Chondrocyte (in vitro differentiated cells): ENCODE measurements at regions not wholly inside any gene's neighbourhood (a gene's known extent, or its start where the extent isn't known, plus 50 kb on each side); places are given as distances from the start of the nearest gene placed in this dataset.

ENCODE experiments used
- DNase-seq: peaks from one replicate; pipeline ENCODE4 v3.0.0; 2021; ENCODE audit warnings: mixed read lengths, low spot score
- H3K27ac Mint-ChIP-seq: one replicate; pipeline ENCODE4 v1.8.0; 2021; ENCODE audit warnings: mild to moderate bottlenecking, moderate library complexity, mixed read lengths; ENCODE audit not compliant: unreplicated experiment
- H3K27me3 Mint-ChIP-seq: 2 replicates; pipeline ENCODE4 v1.8.0; 2021; ENCODE audit warnings: low read depth, mixed read lengths
- H3K36me3 Mint-ChIP-seq: 2 replicates; pipeline ENCODE4 v1.8.0; 2021; ENCODE audit warnings: low read depth, mixed read lengths
- H3K4me1 Mint-ChIP-seq: 2 replicates; pipeline ENCODE4 v1.8.0; 2021; ENCODE audit warnings: low read depth, mild to moderate bottlenecking, mixed read lengths
- H3K4me3 Mint-ChIP-seq: one replicate; pipeline ENCODE4 v1.8.0; 2021; ENCODE audit warnings: mild to moderate bottlenecking, moderate library complexity, mixed read lengths; ENCODE audit not compliant: unreplicated experiment
- H3K9me3 Mint-ChIP-seq: 2 replicates; pipeline ENCODE4 v1.8.0; 2021; ENCODE audit warnings: low read depth, mixed read lengths
- CTCF ChIP-seq: fragments of 200-600 bp; sonication (generic); IDR thresholded peaks from 2 replicates; pipeline ENCODE4 v1.5.0; 2021; ENCODE audit warnings: antibody characterized with exemption, mild to moderate bottlenecking, moderate library complexity

DNA sequence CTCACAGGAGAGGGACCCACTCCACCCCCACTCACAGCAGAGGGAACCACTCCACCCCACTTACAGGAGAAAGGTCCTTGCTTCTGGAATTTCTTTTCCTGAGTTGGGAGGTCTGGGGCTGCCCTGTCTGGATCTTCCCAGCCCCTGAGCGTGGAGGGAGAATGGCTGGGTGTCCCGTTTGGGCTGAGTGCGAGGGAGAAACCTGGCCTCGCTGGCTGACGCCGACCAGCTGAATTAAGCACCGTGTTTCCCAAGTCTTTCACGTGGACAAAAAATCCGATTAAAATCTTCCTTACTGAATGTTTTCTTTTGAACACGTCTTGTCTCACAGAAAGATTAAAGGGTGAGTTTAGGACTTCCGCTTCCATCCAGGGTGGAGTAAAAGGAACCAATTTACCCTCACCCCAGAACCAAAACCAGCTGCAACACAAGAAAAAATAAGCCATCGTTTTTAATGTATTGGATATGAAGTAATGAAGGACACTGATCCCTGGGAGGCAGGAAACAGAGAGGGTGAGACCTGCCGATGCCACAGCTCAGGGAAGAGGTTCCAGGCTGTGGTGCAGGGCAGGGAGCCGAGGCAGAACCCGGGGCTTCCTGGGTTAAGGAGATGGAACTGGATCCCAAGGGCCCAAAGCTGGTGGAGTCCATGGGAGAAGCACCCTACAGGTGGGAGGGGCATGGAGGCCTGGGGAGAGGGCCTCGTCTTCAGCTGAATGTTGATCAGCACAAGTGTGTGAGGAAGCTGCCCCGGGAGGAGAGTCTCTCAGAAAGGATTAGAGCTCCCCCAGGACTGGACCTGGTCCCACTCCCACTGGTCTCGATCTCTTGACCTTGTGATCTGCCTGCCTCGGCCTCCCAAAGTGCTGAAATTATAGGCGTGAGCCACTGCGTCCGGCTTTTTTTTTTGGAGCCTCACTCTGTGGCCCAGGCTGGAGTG is 60.3 kb downstream of the RTP5 start:
- Mint-ChIP-seq H3K27ac (no peak overlapping the region), H3K9me3 (no peaks in the 10 kb centered on the region), H3K4me3 (no peak overlapping the region), H3K27me3 (peaks cover 6% of the 10 kb centered on the region), H3K36me3 (no peaks in the 10 kb centered on the region), H3K4me1 (peaks cover 8% of the 10 kb centered on the region)
- no peak for TF ChIP-seq CTCF
- DNase-seq, result no peak

DNA sequence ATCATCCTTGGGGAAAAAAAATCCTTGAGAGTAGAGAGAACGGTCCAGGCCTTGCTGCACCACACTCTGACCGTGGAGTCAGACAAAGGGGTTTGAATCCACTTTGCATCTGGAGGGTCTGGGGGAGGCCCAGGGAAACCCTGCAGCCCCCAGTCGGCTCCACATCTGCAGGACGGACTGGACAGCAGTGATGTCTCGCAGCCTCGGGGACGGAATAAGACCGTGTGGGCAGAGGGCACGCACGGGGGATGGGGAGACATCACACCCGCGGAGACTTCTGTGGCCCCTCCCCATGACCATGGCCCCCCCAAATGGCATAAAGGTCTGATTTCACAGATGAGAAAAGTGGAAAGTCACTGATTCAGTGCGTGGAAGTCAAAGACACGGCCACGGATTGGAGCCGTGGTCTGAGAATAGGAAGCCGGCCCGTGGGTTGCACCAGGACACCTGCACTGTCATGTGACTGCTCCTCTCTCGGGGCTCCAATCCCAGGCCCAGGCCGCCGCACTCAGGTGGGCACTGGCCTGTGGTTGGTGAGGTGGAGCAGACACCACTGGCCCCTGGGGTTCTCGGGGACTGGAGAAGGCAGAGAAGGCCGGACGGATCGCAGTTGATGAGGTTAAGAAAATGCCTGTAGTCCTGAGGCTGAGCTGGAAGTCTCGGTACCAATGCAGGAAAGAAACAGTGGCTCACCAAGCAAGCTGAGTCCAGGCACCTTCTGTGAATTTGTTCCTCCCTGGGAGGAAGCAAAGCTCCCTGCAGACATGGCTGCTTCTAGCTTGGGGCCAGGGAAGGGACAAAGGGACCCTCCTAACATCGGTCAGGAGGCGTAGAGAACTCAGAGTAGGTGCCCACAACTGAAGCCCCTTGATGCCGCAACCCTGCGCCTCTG is 61.8 kb downstream of the RTP5 start:
- H3K27ac Mint-ChIP-seq, result no peak overlapping the region
- no peak for DNase-seq

DNA sequence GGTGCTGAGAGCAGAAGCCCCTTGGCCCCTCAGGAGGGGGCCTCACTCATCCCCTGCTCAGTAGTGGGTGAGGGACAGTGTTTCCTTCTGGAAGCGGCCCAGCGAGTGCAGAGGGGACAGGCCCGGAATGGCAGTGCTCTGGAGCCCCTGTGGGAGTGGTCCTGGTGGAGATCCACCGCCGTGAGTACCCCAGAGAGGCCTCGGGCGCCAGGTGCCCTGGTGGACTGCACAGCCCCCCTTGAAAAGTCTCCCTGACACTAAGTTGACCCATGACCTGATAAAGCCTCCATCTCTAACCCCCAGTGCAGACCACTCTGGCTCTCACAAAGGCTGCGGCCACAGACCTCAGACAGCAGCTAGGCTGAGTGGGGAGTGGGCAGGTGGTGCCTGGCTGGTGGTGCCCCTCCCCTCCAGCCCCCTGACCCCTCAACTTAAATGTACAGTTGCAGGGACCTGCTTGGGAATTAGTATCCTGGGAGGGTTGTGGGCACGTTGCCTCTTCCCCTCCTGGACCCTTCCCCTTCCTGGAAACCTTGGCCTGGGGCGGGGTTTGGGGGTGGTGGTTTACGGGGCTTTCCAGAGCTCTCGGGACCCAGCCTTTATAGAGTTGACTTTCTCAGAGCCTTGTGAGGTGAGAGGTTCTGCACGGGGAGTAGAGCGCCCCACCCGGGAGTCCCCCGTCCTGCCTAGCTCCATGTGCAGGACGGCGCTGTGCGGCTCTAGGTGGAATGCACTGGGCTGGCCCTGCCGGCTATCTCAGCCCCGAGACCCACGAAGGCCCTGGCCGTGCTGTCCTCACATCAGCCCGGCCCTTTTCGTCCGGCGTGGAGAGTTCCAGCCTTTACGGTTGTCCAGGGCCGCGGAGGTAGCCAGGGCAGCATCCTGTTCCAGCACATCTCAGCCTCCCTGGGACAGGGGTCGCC is 62.7 kb downstream of the RTP5 start:
- Mint-ChIP-seq H3K27ac (no peak overlapping the region), H3K27me3 (no peaks in the 10 kb centered on the region), H3K36me3 (no peaks in the 10 kb centered on the region), H3K4me1 (peaks cover 17% of the 10 kb centered on the region), H3K9me3 (peaks cover 7% of the 10 kb centered on the region), H3K4me3 (no peak overlapping the region)
- no peak for DNase-seq
- no peak for TF ChIP-seq CTCF

More for the DNA sequence above, 61.8 kb downstream of the RTP5 start:
- Mint-ChIP-seq H3K27me3 (peaks cover under 1% of the 10 kb centered on the region), H3K4me3 (no peak overlapping the region), H3K4me1 (peaks cover 17% of the 10 kb centered on the region), H3K36me3 (no peaks in the 10 kb centered on the region), H3K9me3 (peaks cover 7% of the 10 kb centered on the region)
- no peak for TF ChIP-seq CTCF

- no peak overlapping the region for H3K4me3 Mint-ChIP-seq
- H3K27ac Mint-ChIP-seq, result no peak overlapping the region
- no peak for DNase-seq
- H3K36me3 Mint-ChIP-seq, result no peaks in the 10 kb centered on the region
- peaks cover 7% of the 10 kb centered on the region for H3K9me3 Mint-ChIP-seq
- no peak for TF ChIP-seq CTCF
- H3K27me3 Mint-ChIP-seq, result no peaks in the 10 kb centered on the region
- peaks cover 17% of the 10 kb centered on the region for H3K4me1 Mint-ChIP-seq
These were observed 63.3 kb downstream of the RTP5 start for GRCh38 chr2:241932899-241933178.
